ENCODE measurements at regions not wholly inside any gene's neighbourhood (a gene's known extent, or its start where the extent isn't known, plus 50 kb on each side); places are given as distances from the start of the nearest gene placed in this dataset.
"Not testable (repeated sequence)": the region's sequence is repeated elsewhere in the genome, so short reads cannot be mapped to it uniquely, and the experiment has no call there.

GRCh38 chr7:33794419-33794818, 110.9 kb upstream of the BMPER start:
- TF ChIP-seq, protein P1, sequence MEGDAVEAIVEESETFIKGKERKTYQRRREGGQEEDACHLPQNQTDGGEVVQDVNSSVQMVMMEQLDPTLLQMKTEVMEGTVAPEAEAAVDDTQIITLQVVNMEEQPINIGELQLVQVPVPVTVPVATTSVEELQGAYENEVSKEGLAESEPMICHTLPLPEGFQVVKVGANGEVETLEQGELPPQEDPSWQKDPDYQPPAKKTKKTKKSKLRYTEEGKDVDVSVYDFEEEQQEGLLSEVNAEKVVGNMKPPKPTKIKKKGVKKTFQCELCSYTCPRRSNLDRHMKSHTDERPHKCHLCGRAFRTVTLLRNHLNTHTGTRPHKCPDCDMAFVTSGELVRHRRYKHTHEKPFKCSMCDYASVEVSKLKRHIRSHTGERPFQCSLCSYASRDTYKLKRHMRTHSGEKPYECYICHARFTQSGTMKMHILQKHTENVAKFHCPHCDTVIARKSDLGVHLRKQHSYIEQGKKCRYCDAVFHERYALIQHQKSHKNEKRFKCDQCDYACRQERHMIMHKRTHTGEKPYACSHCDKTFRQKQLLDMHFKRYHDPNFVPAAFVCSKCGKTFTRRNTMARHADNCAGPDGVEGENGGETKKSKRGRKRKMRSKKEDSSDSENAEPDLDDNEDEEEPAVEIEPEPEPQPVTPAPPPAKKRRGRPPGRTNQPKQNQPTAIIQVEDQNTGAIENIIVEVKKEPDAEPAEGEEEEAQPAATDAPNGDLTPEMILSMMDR (IDR thresholded peaks at IDR 0.05; ENCODE audit: unreplicated experiment) = no peak

DNA sequence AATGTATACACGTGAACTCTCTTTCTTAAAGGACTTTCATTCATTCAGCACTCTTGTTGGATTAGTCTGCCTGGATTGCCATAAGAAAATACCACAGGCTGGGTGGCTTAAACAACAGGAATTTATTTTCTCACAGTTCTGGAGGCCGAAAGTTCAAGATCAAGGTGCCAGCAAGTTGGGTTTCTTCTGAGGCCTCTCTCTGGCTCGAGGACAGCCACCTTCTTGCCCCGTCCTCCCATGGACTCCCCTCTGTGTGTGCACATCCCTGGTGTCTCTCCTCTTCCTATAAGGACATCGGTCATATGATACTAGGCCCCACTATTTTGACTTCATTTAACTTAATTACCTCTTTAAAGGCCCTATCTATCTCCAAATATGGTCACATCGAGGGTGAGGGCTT, 110.4 kb upstream of the BMPER start:
- TF ChIP-seq, protein P1 (IDR thresholded peaks at IDR 0.05; ENCODE audit: unreplicated experiment) = no peak
- Mint-ChIP-seq H3K4me3 (ENCODE audit: low read depth, unreplicated experiment) (no peak overlapping the region), H3K36me3 (ENCODE audit: insufficient read depth, unreplicated experiment) (no peaks in the 10 kb centered on the region), H3K27ac (ENCODE audit: unreplicated experiment) (no peak overlapping the region), H3K4me1 (ENCODE audit: low read depth, unreplicated experiment) (no peaks in the 10 kb centered on the region), H3K27me3 (ENCODE audit: unreplicated experiment) (peaks cover 28% of the 10 kb centered on the region), H3K9me3 (ENCODE audit: low read depth, unreplicated experiment) (peaks cover 3% of the 10 kb centered on the region)
- intact Hi-C loops (cut with micrococcal nuclease; ENCODE audit: unreplicated experiment) = loop anchor here (2.0 kb wide), 1 partner anchor 24 kb away; no protein-coding TSS in a partner anchor
- no peak for DNase-seq
- CTCF ChIA-PET = no interaction called here
- no TSS peak for BruUV-seq (replicated peaks)

More at GRCh38 chr7:33794419-33794818, 110.9 kb upstream of the BMPER start:
- intact Hi-C loops (cut with micrococcal nuclease; ENCODE audit: unreplicated experiment) = loop anchor here (2.0 kb wide), 1 partner anchor 24 kb away; no protein-coding TSS in a partner anchor
- no peaks in the 10 kb centered on the region for H3K36me3 Mint-ChIP-seq (ENCODE audit: insufficient read depth, unreplicated experiment)
- peaks cover 27% of the 10 kb centered on the region for H3K27me3 Mint-ChIP-seq (ENCODE audit: unreplicated experiment)
- CTCF ChIA-PET = no interaction called here
- no peak overlapping the region for H3K4me3 Mint-ChIP-seq (ENCODE audit: low read depth, unreplicated experiment)
- BruUV-seq (replicated peaks) = no TSS peak
- H3K9me3 Mint-ChIP-seq (ENCODE audit: low read depth, unreplicated experiment) = peaks cover 3% of the 10 kb centered on the region
- H3K4me1 Mint-ChIP-seq (ENCODE audit: low read depth, unreplicated experiment) = no peaks in the 10 kb centered on the region
- H3K27ac Mint-ChIP-seq (ENCODE audit: unreplicated experiment) = no peak overlapping the region
- DNase-seq = no peak

GRCh38 chr7:33796538-33796937, 108.8 kb upstream of the BMPER start:
- Mint-ChIP-seq H3K4me1 (ENCODE audit: low read depth, unreplicated experiment) (no peaks in the 10 kb centered on the region), H3K4me3 (ENCODE audit: low read depth, unreplicated experiment) (no peak overlapping the region), H3K27me3 (ENCODE audit: unreplicated experiment) (peaks cover 15% of the 10 kb centered on the region), H3K36me3 (ENCODE audit: insufficient read depth, unreplicated experiment) (no peaks in the 10 kb centered on the region), H3K9me3 (ENCODE audit: low read depth, unreplicated experiment) (peaks cover 5% of the 10 kb centered on the region), H3K27ac (ENCODE audit: unreplicated experiment) (no peak overlapping the region)
- intact Hi-C loops (cut with micrococcal nuclease; ENCODE audit: unreplicated experiment) = no loop called here
- TF ChIP-seq, protein P1 (IDR thresholded peaks at IDR 0.05; ENCODE audit: unreplicated experiment) = no peak
- DNase-seq = no peak
- CTCF ChIA-PET = interaction anchor here (0.6 kb wide), 1 partner anchor 307 kb away, joined by 11 read pairs; no protein-coding TSS in a partner anchor
- BruUV-seq (replicated peaks) = no TSS peak

DNA sequence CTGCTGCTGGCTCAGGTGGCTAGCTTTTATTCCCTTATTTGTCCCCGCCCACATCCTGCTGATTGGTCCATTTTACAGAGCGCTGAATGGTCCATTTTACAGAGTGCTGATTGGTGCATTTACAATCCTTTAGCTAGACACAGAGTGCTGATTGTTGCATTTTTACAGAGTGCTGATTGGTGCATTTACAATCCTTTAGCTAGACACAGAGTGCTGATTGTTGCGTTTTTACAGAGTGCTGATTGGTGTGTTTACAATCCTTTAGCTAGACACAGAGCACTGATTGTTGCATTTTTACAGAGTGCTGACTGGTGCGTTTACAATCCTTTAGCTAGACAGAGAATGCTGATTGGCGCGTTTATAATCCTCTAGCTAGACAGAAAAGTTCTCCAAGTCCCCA, 107.8 kb upstream of the BMPER start:
- BruUV-seq (replicated peaks); intact Hi-C loops (cut with micrococcal nuclease; ENCODE audit: unreplicated experiment); H3K27ac Mint-ChIP-seq (ENCODE audit: unreplicated experiment); CTCF ChIA-PET; H3K36me3 Mint-ChIP-seq (ENCODE audit: insufficient read depth, unreplicated experiment); H3K4me3 Mint-ChIP-seq (ENCODE audit: low read depth, unreplicated experiment); H3K9me3 Mint-ChIP-seq (ENCODE audit: low read depth, unreplicated experiment); DNase-seq; H3K4me1 Mint-ChIP-seq (ENCODE audit: low read depth, unreplicated experiment): not testable (repeated sequence)
- H3K27me3 Mint-ChIP-seq (ENCODE audit: unreplicated experiment) = peaks cover 15% of the 10 kb centered on the region

DNA sequence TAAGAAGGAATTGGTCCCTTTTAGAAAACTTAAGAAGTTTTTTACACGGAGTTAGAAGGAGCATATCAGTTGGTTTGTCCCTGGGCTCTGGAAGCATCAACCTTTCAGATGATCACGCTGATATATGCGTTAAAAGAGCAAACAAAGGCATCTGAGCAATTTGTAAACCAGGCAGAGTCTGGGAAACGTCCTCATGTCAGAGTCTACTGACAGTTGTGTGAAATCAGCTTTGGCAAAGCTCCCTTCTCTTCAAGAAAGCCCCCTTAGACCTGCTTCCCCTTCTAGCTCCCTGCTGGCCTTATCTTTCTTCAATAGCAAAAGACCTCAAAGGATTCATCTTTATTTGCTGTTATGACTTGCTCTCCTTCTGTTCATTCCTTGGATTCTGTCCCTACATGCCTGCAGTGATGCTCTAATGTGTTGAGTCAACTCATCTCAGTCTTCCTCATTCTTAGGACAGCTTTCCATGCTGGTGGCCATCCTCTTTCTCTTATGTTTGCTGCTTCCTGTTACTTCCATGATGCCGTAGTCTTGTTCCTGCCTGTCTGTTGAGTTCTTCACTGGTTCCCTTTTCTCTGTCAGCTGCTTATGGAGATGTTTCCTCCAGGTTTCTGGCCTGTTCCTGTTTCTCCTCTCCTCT, 106.5 kb upstream of the BMPER start:
- Mint-ChIP-seq H3K27me3 (ENCODE audit: unreplicated experiment) (peaks cover 20% of the 10 kb centered on the region), H3K4me1 (ENCODE audit: low read depth, unreplicated experiment) (no peaks in the 10 kb centered on the region), H3K36me3 (ENCODE audit: insufficient read depth, unreplicated experiment) (no peaks in the 10 kb centered on the region), H3K27ac (ENCODE audit: unreplicated experiment) (no peak overlapping the region), H3K4me3 (ENCODE audit: low read depth, unreplicated experiment) (no peak overlapping the region), H3K9me3 (ENCODE audit: low read depth, unreplicated experiment) (peaks cover 5% of the 10 kb centered on the region)
- no TSS peak for BruUV-seq (replicated peaks)
- CTCF ChIA-PET = no interaction called here
- no peak for DNase-seq
- intact Hi-C loops (cut with micrococcal nuclease; ENCODE audit: unreplicated experiment) = no loop called here
- TF ChIP-seq, protein P1 (IDR thresholded peaks at IDR 0.05; ENCODE audit: unreplicated experiment) = no peak

Data from Calu3 (cell line).